ENCODE measurements at regions not wholly inside any gene's neighbourhood (a gene's known extent, or its start where the extent isn't known, plus 50 kb on each side); places are given as distances from the start of the nearest gene placed in this dataset.

GRCh38 chr10:111493024-111493625 is 416.3 kb downstream of the ADRA2A start:
- no peak for DNase-seq (ENCODE audit: low read depth in 2 of 3, low spot score in 2 of 3)

DNA sequence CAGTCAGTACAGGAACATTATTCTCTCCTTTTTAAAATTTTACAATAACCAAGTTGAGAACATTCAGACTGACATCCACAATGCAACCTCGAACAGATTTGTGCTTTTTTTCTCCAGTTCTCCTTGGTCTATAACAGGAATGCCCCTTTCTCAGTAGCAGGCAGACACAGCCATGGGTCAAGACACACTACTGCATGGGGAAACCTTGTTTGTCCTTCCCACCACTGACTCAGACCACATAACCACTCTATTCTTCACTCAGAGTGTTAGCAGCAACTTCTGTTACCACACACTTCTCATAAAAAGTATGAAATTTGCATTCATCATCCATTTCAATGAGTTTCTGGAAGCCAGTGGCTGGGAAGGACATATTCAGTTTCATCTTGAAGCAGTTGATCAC is 421.7 kb downstream of the ADRA2A start:
- no peak for DNase-seq (ENCODE audit: low read depth in 2 of 3, low spot score in 2 of 3)

- DNase-seq (ENCODE audit: low read depth in 2 of 3, low spot score in 2 of 3): no peak
Measured at GRCh38 chr10:111504376-111504775, 427.5 kb downstream of the ADRA2A start.

DNA sequence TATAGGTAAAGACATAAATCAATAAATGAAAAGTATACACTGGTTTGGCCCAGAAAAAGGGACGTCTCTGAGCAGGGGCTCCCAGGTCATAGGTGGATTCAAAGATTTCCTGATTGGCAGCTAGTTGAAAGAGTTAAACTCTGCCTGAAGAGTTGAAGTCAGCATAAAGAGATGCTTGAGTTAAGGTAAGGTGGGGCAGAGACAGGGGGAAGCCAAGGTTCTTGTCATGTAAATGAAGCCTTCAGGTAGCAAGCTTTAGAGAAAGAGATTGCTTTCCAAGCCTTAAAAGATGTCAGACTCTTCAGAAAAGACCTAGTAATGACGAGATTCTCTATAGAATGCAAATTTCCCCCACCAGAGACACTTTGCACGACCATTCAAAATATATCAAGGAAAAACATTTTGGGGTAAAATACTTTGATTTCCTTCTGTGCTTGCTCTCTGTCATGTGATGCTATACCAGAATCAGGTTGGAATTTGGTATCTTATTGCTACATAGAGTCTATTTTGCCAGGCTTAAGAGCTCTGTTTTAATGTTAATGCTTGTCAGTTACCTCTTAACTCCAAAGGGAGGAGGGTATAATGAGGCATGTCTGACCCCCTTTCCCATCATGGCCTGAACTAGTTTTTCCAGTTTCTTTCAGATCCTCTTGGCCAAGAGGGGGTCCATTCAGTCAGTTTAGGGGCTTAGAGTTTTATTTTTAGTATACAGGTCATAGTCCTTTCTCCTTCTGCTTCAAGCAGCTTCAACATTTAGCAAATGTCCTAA is 429.6 kb downstream of the ADRA2A start:
- no peak for DNase-seq (ENCODE audit: low read depth in 2 of 3, low spot score in 2 of 3)

- DNase-seq (ENCODE audit: low read depth in 2 of 3, low spot score in 2 of 3): no peak
Measured at GRCh38 chr10:111511751-111512150, 434.9 kb downstream of the ADRA2A start.

GRCh38 chr10:111515264-111515663 is 438.4 kb downstream of the ADRA2A start:
- no peak for DNase-seq (ENCODE audit: low read depth in 2 of 3, low spot score in 2 of 3)

GRCh38 chr10:111515706-111516105 is 438.9 kb downstream of the ADRA2A start:
- DNase-seq (ENCODE audit: low read depth in 2 of 3, low spot score in 2 of 3): no peak

DNA sequence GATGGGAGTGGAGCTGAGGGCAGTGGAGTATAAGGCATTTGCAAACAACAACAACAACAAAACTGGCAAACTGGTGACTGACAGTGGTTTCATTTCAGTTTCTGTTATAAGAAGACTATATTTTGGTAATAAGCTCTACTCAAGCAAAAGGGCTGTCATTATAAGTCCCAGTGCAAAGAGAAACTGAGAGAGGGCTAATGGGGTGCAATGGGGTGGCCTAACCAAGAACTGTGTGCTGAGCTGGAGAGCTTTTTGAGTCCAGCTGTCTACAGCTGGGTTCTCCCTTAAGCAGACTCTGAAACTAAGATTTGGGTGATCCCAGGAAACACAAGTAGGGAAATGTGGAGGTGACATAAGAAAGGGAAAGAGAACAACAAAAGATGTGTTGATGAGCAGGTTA is 439.3 kb downstream of the ADRA2A start:
- DNase-seq (ENCODE audit: low read depth in 2 of 3, low spot score in 2 of 3): no peak

DNA sequence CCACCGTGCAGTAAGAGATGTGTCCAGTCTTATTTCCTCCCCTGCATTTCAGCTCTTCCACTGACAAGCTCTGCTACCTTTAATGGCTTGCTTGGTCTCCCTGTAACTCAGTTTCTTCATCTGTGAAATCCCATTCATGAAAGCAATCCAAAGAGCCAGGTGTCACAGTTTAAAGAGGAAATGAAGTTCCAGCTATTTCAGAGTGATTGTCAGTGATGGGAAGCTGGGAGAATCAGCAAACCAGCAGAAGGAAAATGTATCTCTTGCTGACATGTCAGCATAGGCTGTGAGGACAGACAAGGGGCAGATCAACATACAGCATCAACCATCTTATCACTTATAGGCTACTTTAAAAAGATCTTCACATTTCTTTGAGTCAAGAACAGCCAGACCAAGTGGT is 445.3 kb downstream of the ADRA2A start:
- no peak for DNase-seq (ENCODE audit: low read depth in 2 of 3, low spot score in 2 of 3)

DNA sequence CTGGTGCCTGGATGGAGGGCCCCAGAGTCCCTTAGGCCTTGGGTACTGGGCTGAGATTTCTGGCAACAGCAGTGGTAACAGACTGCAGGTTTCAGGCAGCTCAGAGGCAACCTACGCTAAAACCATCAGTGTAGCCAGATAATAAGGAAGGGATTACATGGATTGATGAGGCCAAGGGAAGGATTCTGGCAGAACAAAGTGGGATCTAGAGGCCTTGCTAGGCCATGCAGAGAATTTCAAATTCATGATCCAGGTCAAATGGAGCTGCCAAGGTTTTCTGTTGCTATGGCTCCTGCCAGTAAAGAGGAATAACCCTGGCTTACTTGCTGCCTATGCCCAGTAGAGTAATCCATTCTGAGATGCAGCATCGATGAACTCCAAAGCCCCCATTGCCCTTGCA is 445.7 kb downstream of the ADRA2A start:
- DNase-seq (ENCODE audit: low read depth in 2 of 3, low spot score in 2 of 3): no peak

DNA sequence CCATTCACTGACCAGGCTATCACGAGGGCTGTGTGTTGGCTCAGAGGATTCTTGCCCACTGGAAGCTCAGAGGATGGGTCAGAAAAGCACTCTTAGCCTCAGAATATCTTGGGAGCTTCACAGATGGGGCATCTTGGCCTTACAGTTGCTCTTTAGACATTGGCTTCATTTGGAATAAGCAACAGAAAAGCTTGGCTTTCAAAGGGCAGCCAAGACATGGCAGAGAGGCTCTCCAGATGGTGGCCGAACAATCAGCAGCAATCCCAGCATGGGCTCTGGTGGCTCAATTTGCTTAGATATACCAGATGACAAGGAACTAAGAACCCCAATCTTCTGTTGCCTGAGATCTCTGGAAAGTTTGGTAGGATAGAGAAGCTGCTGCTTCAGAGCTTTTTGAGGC is 446.2 kb downstream of the ADRA2A start:
- no peak for DNase-seq (ENCODE audit: low read depth in 2 of 3, low spot score in 2 of 3)

DNA sequence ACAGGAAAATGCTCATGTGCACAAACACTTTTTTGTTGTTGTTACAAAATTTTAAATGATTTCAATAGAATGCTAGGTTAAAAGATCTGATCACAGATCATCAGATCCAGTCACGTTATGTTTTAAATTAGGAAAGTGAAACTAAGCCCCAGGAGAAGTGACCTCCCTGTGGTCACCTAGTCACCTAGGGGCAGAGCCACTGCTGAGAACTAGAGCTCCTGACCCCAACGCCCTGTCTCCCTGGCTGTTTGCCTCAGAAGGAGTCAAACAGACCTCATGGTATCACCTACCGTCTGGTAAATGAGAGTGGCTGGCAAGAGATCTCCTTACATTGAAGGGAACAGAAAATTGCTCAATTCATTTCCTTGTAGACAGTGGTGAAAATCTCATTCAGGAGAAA is 447.3 kb downstream of the ADRA2A start:
- no peak for DNase-seq (ENCODE audit: low read depth in 2 of 3, low spot score in 2 of 3)

DNA sequence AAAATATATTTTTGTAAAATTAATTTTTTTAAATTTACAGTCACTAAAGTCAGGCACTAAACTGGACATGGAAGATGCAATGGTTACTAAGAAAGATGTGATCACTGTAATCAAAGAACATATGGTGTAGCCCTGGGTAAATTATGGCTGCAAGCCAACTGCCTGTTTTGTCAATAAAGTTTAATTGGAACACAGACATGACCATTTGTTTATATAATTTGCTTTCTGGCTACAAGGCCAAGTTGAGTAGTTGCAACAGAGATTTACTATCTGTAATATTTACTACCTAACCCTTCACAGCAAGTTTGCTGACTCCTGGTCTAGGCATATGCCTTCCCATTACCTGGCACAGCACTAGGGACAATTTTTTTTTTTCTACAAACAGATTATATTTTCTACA is 448.9 kb downstream of the ADRA2A start:
- no peak for DNase-seq (ENCODE audit: low read depth in 2 of 3, low spot score in 2 of 3)

DNA sequence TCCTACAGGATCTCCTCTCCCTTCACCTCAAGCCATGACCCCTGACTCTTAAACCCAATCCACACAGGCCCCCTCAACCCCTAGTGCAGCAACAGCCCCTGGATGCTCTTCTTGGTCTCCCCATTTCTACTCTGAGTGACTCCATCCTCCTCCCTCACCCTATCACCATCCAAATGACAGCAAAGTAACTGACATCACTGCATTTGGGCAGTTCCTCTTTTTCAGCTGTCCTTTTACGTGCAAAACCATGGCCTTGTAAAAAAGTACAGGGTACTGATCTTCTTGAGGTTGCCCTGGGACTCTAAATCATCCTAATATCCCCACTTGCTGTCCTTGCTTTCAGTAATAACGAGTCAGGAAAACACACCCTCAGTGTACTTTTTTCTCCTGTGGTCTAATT is 454.9 kb downstream of the ADRA2A start:
- DNase-seq (ENCODE audit: low read depth in 2 of 3, low spot score in 2 of 3): no peak

GRCh38 chr10:111532139-111532538 is 455.3 kb downstream of the ADRA2A start:
- DNase-seq (ENCODE audit: low read depth in 2 of 3, low spot score in 2 of 3): no peak

DNA sequence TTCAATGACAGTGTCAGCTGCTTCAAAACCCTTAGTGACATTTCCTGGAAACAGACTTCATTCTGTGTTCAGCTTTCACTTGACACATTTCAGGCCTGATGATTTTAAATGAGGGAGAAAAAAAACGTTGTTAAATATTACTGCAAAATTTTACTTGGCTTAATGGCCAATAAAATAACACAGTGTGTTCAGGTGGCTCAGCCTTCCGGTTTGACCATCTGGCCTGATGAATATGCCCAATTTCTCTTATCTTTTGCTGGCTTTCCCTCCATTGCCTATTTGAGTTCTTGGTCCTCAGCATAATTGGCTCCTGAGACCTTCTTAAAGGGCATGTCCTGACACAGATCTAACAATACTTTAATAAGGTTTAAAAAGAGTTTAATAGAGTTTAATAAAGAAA is 462.4 kb downstream of the ADRA2A start:
- DNase-seq (ENCODE audit: low read depth in 2 of 3, low spot score in 2 of 3): no peak

GRCh38 chr10:111543854-111544253 is 467.0 kb downstream of the ADRA2A start:
- DNase-seq (ENCODE audit: low read depth in 2 of 3, low spot score in 2 of 3): no peak

GRCh38 chr10:111545861-111546605 is 469.2 kb downstream of the ADRA2A start:
- DNase-seq (ENCODE audit: low read depth in 2 of 3, low spot score in 2 of 3): no peak

DNA sequence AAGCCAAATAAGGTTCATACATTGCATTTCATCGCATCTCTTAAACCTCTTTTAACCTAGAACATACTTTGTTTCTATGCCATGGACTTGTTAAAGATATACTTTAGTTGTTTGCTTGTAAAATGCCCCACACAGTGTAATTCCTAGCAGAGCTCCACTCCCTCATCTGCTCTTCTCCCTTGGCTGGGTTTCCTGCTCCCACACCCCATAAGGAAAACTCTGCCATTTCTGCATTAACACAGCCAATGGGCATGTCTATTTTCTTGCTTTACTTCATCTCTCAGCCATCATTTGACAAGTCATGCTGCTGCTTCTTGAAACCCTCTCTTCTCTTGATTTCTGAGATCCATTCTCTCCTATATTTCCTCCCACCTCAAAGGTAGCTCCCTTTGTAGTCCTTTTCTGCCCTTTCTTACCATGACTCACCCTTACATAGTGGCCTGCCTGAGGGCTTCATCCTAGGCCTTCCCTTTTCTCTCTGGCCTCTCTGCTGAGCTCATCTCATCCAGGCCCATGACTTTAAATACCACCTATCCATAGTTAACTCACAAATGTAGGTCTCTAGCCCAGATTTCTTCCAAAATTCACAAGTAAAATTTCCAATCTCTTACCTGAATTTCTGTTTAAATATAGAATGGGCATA is 471.4 kb downstream of the ADRA2A start:
- no peak for DNase-seq (ENCODE audit: low read depth in 2 of 3, low spot score in 2 of 3)

DNA sequence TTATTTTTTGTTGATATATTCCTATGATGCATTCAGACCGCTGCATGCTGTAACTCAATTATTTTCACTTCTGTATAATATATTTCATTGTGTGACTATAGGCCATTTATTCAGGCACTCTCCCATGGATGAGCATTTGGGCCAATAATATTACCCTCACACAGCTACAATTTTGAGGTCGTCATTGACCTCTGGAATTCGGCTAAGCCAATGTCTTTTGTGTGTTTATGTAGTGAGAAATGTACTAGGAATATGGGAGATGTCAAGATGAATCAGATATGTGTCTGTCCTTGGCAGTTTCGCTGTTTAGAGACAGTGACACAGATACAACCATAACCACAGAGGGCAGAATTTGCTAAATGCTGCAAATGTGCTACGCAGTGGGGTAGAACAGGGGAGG is 474.2 kb downstream of the ADRA2A start:
- DNase-seq (ENCODE audit: low read depth in 2 of 3, low spot score in 2 of 3): no peak

GRCh38 chr10:111556666-111557065 is 479.8 kb downstream of the ADRA2A start:
- no peak for DNase-seq (ENCODE audit: low read depth in 2 of 3, low spot score in 2 of 3)

GRCh38 chr10:111558211-111558610 is 481.4 kb downstream of the ADRA2A start:
- no peak for DNase-seq (ENCODE audit: low read depth in 2 of 3, low spot score in 2 of 3)
